ENCODE measurements at regions not wholly inside any gene's neighbourhood (a gene's known extent, or its start where the extent isn't known, plus 50 kb on each side); places are given as distances from the start of the nearest gene placed in this dataset.

DNA sequence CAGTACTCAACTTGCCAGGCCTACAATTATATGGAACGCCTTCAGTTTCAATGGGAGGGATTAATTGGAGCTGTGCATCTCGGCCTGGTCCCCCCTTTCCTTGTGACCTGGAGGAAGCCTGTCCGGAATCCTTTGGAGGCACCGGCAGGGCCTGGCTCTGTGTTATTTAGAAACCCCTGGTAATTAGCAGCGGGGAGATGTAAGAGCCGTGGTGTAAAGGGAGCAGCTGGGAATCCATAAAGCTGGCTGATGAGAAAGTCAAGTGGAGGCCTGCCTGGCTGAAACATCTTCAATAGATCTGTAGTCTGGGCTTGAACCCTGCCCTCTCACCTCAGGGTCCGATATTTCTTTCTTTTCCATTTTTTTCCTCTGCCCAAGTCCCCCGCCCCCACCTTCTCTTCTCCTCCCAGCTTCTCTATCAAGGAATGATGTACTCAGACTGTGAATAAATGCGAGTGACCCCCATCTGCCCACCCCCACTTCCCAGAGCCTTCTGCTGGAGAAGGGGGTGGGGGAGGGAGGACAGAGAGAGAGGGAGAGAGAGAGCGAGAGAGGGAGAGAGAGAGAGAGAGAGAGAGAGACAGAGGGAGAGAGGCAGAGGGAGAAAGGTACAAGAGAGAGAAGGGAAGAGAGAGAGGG is 495.5 kb upstream of the ZFHX3 start:
- BruUV-seq (replicated peaks), result no TSS peak
- TF ChIP-seq EZH2phosphoT487 (IDR thresholded peaks at IDR 0.05; ENCODE audit: borderline replicate concordance, low read depth, low read length) (no peak), CTCF (conservative IDR thresholded peaks at IDR 0.05; ENCODE audit: low read length) (no peak)
- Histone ChIP-seq H2AFZ (ENCODE audit: low read length) (no peak overlapping the region), H3K27ac (ENCODE audit: low read depth, low read length, poor library complexity, severe bottlenecking) (no peak overlapping the region), H3K4me3 (ENCODE audit: low read depth, low read length, poor library complexity, severe bottlenecking) (no peak overlapping the region), H4K20me1 (ENCODE audit: insufficient read depth, low read length) (no peaks in the 10 kb centered on the region), H3K9me2 (ENCODE audit: insufficient read depth, low read length) (no peaks in the 10 kb centered on the region), H3K4me2 (ENCODE audit: low read length) (no peak overlapping the region), H3K9me3 (ENCODE audit: low read length) (no peaks in the 10 kb centered on the region), H3K79me2 (ENCODE audit: insufficient read depth, low read depth, low read length) (no peaks in the 10 kb centered on the region), H3K4me1 (ENCODE audit: insufficient read depth, low read length, poor library complexity, severe bottlenecking) (no peaks in the 10 kb centered on the region), H3K36me3 (ENCODE audit: insufficient read depth, low read length) (no peaks in the 10 kb centered on the region)
- ChIA-PET POLR2A (no interaction called here), CTCF (ENCODE audit: unreplicated experiment) (no interaction called here)
- no peak for DNase-seq (ENCODE audit: low spot score)
- intact Hi-C loops (cut with micrococcal nuclease; ENCODE audit: unreplicated experiment), result no loop called here

DNA sequence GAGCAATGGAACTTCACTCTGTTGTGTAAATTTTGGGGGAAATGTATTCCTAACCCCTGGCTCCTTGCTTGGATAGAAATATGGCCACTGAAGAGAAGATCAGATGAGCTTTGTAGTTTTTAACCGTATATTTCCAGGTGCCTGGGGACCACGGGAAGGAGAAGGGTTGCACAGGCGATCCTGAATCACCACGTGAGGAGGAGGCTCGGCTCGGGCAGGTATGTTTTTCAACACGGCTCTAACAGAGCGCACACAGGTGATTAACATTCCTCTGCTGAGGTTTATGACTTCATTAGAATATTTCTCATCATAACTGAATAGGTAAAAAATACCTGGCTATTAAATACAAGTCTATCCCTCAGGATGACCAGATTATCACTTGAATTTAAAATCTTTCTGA is 495.0 kb upstream of the ZFHX3 start:
- Histone ChIP-seq H3K4me3 (ENCODE audit: low read depth, low read length, poor library complexity, severe bottlenecking) (no peak overlapping the region), H3K79me2 (ENCODE audit: insufficient read depth, low read depth, low read length) (no peaks in the 10 kb centered on the region), H4K20me1 (ENCODE audit: insufficient read depth, low read length) (no peaks in the 10 kb centered on the region), H3K9me2 (ENCODE audit: insufficient read depth, low read length) (no peaks in the 10 kb centered on the region), H3K4me2 (ENCODE audit: low read length) (no peak overlapping the region), H3K36me3 (ENCODE audit: insufficient read depth, low read length) (no peaks in the 10 kb centered on the region), H3K27ac (ENCODE audit: low read depth, low read length, poor library complexity, severe bottlenecking) (no peak overlapping the region), H3K4me1 (ENCODE audit: insufficient read depth, low read length, poor library complexity, severe bottlenecking) (no peaks in the 10 kb centered on the region), H2AFZ (ENCODE audit: low read length) (no peak overlapping the region), H3K9me3 (ENCODE audit: low read length) (no peaks in the 10 kb centered on the region)
- intact Hi-C loops (cut with micrococcal nuclease; ENCODE audit: unreplicated experiment), result no loop called here
- ChIA-PET POLR2A (no interaction called here), CTCF (ENCODE audit: unreplicated experiment) (no interaction called here)
- DNase-seq (ENCODE audit: low spot score), result no peak
- TF ChIP-seq CTCF (conservative IDR thresholded peaks at IDR 0.05; ENCODE audit: low read length), result no peak
- no peak for TF ChIP-seq EZH2phosphoT487 (IDR thresholded peaks at IDR 0.05; ENCODE audit: borderline replicate concordance, low read depth, low read length)
- BruUV-seq (replicated peaks), result no TSS peak

DNA sequence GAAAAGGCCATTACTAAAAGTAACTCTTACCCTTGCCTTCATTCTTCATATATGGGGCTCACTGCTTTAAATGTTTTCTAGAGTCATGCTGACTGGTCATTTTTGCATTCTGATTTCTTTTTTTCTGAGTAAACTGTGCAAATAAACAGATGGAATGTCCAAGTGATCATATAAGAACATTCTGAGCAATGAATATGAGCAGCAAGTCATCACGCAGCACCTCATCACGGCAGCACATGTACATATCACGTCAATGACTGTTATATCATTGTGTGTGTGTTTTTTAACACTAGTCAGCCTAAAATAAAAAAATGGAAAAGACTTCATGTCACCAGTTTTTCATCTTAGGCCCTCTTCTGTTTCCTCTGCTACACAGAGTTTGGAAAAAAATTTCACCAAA is 490.0 kb upstream of the ZFHX3 start:
- CTCF ChIA-PET (ENCODE audit: unreplicated experiment), result no interaction called here
- H2AFZ ChIP-seq (ENCODE audit: low read length), result no peak overlapping the region
- DNase-seq (ENCODE audit: low spot score), result no peak
- H3K9me2 ChIP-seq (ENCODE audit: insufficient read depth, low read length), result no peaks in the 10 kb centered on the region
- H3K4me2 ChIP-seq (ENCODE audit: low read length), result no peak overlapping the region
- no peaks in the 10 kb centered on the region for H4K20me1 ChIP-seq (ENCODE audit: insufficient read depth, low read length)
- no peaks in the 10 kb centered on the region for H3K9me3 ChIP-seq (ENCODE audit: low read length)
- no peaks in the 10 kb centered on the region for H3K36me3 ChIP-seq (ENCODE audit: insufficient read depth, low read length)
- H3K4me1 ChIP-seq (ENCODE audit: insufficient read depth, low read length, poor library complexity, severe bottlenecking), result no peaks in the 10 kb centered on the region
- no peak for TF ChIP-seq EZH2phosphoT487 (IDR thresholded peaks at IDR 0.05; ENCODE audit: borderline replicate concordance, low read depth, low read length)
- no peak for TF ChIP-seq CTCF (conservative IDR thresholded peaks at IDR 0.05; ENCODE audit: low read length)
- BruUV-seq (replicated peaks), result no TSS peak
- no peaks in the 10 kb centered on the region for H3K79me2 ChIP-seq (ENCODE audit: insufficient read depth, low read depth, low read length)
- H3K27ac ChIP-seq (ENCODE audit: low read depth, low read length, poor library complexity, severe bottlenecking), result no peak overlapping the region
- POLR2A ChIA-PET, result no interaction called here
- H3K4me3 ChIP-seq (ENCODE audit: low read depth, low read length, poor library complexity, severe bottlenecking), result no peak overlapping the region
- intact Hi-C loops (cut with micrococcal nuclease; ENCODE audit: unreplicated experiment), result no loop called here

Data from OCI-LY7 (cell line).